ENCODE measurements at regions not wholly inside any gene's neighbourhood (a gene's known extent, or its start where the extent isn't known, plus 50 kb on each side); places are given as distances from the start of the nearest gene placed in this dataset.

DNA sequence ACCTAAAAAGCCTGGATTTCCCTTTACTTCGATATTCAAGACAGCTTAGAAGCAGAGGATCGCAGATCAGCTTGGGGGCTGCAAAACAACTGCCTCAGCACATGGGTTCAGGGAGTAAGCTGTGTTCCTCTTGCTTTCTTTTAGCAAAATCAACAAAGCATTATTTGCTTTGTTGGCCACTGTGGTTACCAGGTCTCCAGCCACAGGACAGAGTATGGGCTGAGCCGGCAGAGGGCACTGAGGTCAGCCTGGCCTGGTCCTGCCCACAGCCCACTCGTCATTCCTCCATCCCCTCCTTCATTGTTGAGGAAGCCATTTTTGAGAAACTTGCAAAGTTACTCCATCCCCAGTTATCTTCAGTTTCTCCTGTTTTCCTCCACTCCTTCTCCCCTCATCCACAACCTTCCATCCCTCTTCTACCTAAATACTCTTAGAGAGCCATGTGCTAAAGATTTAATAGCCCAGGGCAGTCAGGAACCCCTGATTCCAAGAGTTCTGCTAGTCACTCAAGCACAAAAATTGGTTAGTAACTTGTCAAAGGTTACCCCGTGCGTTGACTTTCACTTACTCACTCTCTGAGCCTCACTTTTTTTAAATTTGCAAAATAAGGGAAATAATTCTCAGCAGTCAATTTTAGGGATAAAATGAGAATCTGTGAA is 60.0 kb upstream of the HES1 start:
- no peak for DNase-seq

DNA sequence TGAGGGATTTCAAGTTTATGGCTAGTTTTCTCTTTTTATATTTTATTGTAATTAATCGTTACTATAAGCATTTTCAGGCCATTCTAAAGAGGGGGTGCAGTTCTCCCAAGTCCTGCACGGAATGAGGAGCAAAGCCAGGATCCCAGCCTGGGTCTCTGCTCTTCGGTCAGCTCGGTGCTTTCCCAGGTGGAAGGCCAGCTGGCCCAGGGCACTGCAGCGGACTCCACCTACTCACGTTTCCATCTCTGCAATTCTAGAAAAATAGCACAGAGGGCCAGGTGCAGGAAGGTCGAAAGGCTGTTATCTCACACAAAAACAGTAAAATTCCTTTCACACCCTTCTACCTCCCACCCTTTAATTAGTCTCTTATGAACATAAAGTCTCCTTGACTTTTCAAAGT is 59.5 kb upstream of the HES1 start:
- DNase-seq: no peak

DNA sequence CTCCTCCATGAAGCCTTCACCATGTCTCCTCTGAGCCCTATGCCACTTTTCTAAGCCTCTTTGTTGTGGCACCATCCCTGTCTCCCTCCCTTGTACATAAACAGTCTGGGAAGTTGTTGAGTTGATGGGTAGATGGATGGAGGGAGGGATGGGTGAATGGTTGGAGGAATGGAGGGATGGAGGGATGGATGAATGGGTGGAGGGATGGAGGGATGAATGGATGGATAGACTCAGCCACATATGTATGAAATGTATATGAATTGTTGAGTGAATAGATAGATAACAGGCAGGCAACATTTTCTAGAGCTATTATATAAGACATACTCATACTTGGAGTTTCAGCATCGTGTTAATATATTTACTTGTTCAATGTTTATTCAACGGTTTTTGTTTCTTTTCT is 58.3 kb upstream of the HES1 start:
- DNase-seq: no peak

DNA sequence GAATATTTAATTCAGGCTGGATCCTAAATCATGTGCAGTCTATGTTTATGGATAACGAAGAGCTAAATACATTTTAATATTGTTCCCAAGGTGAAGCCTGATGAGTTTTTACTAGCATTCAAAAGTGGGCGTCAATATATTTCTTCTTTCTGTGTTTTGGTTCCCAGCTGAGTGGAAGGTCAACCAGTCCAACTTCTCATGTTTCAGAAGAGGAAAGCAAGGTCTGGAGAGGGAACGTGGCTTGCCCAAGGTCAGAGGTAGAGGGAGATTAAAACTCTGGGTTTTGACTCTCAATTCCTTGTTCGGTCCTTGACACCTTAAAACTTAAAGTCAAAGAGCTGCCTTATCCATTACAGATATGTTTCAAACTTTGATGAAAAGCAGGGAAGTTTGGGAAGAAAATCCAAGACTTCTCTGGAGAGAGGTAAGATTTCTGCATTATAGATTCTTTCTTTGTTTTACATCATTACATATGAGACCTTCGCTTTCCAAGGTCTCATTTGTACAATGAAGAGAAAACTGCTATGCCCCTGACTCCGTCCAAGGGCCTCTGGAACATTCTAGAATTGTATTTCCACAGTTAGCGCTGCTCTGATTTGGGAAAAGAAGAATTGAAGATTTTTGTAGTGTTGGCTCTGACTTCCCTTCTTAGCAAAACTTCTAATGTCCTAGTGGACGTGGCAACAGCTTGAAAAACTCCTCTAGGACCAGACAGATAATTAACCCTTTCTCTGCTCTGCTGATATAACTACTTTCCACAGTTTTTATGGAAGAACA is 57.7 kb upstream of the HES1 start:
- DNase-seq: no peak

DNA sequence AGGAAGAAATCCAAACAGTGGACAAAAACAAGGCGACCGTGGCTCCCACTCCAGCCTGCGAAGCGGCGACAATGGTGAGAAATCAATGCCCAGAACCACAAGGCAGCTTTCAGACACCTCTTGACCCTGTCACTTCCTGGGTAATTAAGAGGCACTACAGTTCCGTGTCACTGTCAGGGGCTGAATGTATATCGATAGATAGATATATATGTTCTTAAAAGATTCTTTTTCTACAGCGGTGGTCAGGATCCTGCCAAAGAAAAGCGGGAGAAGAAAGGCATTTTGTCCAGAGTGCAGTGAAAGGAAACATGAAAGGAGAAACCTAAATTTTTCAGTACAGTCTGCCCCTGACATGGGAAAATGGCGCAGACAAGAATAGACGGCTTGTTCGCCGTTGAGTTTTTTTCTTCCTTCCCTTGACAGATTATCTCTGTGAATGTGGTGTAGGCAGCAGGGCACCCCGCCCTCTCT is 56.2 kb upstream of the HES1 start:
- no peak for DNase-seq

DNA sequence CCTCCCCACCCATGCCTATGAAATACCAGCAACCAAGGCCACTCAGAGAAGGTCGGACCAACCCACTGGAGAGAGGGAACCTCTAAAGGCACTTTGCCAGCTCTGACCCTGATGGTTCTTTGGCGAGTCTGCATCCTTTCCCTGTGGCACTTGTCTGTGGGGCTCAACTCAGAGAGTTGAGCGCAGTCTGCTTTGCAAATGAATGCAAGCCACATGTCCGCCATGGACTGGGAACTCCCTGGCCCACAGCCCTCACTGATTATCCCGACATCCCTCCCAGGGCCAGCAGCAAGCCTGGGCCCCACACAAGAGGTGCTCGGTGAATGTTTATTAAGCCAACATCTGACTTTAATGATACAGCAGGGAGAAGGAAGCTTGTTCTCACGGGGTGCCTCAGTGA is 55.5 kb upstream of the HES1 start:
- no peak for DNase-seq

DNA sequence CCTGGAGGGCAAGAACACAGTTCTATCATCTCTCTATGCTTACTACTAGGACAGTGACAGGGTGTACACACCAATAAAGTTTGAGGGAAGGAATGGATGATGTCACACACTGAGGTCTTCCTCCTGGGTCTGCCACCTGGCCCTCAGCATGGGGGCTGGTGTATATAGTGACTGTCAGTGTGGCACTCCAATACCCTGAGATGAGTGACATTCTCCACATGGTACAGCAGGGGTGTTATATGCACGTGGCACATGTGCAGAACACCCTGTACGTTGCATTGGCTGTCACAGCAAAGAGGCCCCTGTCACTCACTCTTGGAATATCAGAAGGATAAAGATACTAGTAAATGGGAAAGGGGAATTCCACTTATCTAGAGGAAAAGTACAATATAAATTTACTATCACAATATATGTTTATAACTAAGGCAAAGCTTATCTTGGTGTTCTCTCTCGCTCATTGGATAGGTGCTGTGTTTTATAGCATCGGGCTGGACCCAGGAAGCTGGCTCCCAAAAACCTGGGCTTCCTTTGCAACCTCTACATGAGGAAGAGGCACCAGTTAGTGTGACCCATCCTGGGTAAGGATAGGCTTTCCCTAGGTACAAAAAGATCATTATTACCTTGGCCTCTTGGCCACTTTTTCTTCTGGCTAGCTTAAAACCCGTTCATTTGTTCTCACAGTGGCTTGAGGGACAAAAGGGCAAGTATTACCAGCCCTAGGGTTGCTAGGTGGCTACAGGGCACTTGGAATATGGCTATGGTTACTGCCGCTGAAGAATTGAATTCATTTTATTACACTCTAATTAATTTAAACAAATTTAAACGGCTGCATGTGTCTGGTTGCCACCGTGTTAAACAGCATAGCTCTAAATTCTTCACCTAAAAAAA is 54.8 kb upstream of the HES1 start:
- no peak for DNase-seq

DNA sequence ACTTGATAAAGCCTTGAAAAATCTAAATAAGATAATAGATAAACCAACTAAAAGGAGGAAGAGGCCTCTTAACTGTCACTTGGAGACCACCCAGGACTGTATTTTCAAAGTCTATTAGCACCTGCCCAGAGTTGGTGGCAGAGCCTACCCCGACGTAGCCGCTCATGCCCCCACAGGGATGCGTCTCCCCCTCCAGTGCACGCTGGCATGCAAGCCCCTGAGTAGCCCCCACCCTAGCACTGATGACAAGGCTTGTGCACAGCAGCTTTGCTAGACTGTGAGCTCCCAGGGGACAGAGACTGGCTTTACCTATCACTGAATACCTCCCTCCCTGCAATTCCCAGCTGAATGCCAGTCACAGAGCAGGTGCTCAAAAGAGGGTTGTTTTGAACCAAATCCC is 54.1 kb upstream of the HES1 start:
- peak; percentile 54 for DNase-seq

DNA sequence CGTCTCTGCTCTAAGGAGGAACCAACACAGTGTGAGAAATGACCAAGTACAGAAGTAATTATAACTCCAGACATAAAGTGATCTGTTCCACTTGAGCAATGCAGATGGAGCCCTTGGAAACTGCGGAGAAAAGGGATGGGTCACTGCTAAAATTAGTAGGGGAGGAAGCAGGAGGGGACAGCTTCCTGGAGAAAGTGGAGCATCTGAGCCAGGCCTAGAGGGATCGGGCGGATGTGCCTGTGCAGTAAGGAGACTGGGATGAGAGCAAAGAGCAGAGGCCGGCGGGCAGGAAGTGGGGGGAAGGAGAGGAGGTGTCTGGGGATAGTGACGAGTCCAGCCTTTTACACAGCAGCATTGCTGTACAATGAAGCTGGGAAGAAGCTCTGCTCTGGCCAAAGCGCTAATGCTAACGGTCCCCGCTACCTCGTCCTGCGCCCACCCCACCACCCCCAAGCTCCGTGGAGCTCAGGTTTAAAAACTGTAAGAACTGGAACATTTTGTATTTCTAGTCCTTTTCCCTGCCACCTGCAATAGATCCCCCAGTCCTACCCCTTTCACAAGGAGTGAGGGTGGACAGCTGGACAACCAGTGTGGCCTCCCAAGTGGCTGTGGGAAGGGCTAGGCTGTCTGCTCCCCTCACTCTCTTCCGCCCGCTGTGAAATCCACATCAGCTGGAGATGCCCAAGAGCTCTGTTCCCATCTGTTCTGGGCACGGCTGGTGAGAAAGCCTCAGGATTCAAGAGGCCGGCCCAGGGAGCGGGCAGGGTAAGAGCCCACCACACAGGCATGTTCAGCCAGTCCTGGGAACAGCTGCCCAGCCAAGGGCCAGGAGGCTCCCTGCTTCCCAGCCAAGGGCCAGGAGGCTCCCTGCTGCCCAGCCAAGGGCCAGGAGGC is 53.0 kb upstream of the HES1 start:
- DNase-seq: no peak

DNA sequence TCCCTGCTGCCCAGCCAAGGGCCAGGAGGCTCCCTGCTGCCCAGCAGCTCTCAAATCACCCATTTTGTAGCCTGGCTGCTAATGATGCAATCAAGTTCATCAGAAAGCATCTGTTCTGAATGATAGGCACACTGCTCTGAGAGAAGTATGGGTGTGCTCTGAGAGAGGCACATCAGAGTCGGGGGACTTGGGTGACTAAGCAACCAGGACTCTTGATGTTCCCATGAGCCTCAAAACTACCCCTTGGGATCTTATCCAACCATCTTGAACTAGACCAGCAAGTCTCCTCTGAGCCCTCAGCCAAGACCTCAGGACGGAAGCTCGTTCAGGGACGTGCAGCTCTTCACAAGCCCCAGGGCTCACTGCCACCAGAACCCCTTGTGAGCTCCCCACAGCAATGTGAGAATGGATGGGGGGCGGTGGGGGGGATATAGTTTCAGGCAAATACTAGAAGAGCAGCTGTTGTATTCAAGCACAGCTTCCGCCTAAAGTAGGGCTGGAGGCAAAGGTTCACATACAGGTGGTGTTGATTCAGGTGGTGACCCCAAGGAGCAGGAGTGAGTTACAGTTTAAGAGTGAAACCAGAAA is 52.2 kb upstream of the HES1 start:
- no peak for DNase-seq

DNA sequence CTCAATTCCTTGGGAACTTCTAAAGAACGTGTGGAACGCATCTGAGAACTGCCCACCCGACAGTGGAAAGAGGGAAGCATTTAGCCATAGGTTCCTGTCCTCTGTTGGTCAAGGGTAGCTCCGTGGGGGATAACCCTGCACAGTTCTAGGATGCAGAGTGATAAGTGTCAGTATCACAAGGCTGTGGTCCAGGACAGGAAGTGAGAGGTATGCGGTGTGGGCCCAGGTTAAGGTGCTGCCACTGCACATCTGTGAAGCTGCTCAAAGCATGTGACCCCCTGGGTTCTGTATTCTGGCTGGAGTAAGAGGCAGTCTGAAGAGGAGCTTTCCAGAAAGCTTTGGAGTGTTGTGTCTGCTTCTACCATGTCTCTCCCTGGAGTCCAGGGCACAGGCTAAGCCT is 51.7 kb upstream of the HES1 start:
- DNase-seq: no peak
